MM.1S (cell line): ENCODE measurements at regions not wholly inside any gene's neighbourhood (a gene's known extent, or its start where the extent isn't known, plus 50 kb on each side); places are given as distances from the start of the nearest gene placed in this dataset.

ENCODE experiments used
- DNase-seq: peaks from one replicate; pipeline ENCODE4 v3.0.0-alpha.2; 2015
- H2AFZ ChIP-seq: fragments of 300-600 bp; sonication (generic); 2 replicates; pipeline ENCODE4 v1.6.0; 2016; ENCODE audit warnings: antibody characterized with exemption, low read length
- H3F3A ChIP-seq: fragments of 300-600 bp; sonication (generic); 2 replicates; pipeline ENCODE4 v1.6.1; 2016; ENCODE audit warnings: mild to moderate bottlenecking, antibody characterized with exemption, low read length, moderate library complexity, mixed read lengths; ENCODE audit not compliant: insufficient read depth
- H3K27ac ChIP-seq: fragments of 300-600 bp; sonication (generic); 2 replicates; pipeline ENCODE4 v1.5.1; 2016; ENCODE audit warnings: mild to moderate bottlenecking, low read length
- H3K27me3 ChIP-seq: fragments of 300-600 bp; sonication (generic); replicated peaks from 2 replicates; pipeline ENCODE4 v1.6.0; 2016; ENCODE audit warnings: low read length; ENCODE audit not compliant: insufficient read depth
- H3K36me3 ChIP-seq: fragments of 300-600 bp; sonication (generic); replicated peaks from 2 replicates; pipeline ENCODE4 v1.6.1; 2016; ENCODE audit warnings: mild to moderate bottlenecking, low read length, mixed read lengths; ENCODE audit not compliant: insufficient read depth
- H3K4me1 ChIP-seq: fragments of 300-600 bp; sonication (generic); 2 replicates; pipeline ENCODE4 v1.6.1; 2016; ENCODE audit warnings: low read length, mixed read lengths
- H3K4me2 ChIP-seq: fragments of 300-600 bp; sonication (generic); 2 replicates; pipeline ENCODE4 v1.6.0; 2016; ENCODE audit warnings: low read depth, low read length
- H3K4me3 ChIP-seq: fragments of 300-600 bp; sonication (generic); 2 replicates; pipeline ENCODE4 v1.5.1; 2016; ENCODE audit warnings: low read length, mixed read lengths
- H3K79me2 ChIP-seq: fragments of 300-600 bp; sonication (generic); 2 replicates; pipeline ENCODE4 v1.6.1; 2016; ENCODE audit warnings: mixed run types, low read length, mixed read lengths
- H3K9ac ChIP-seq: fragments of 300-600 bp; sonication (generic); 2 replicates; pipeline ENCODE4 v1.6.1; 2016; ENCODE audit warnings: low read length, mixed read lengths
- H3K9me2 ChIP-seq: fragments of 300-600 bp; sonication (generic); replicated peaks from 2 replicates; pipeline ENCODE4 v1.6.1; 2016; ENCODE audit warnings: mild to moderate bottlenecking, low read length, mixed read lengths; ENCODE audit not compliant: insufficient read depth
- H3K9me3 ChIP-seq: fragments of 300-600 bp; sonication (generic); replicated peaks from 2 replicates; pipeline ENCODE4 v1.6.1; 2016; ENCODE audit warnings: mild to moderate bottlenecking, low read length, mixed read lengths; ENCODE audit not compliant: insufficient read depth
- H4K20me1 ChIP-seq: fragments of 300-600 bp; sonication (generic); 2 replicates; pipeline ENCODE4 v1.6.1; 2016; ENCODE audit warnings: mild to moderate bottlenecking, low read length, moderate library complexity, mixed read lengths; ENCODE audit not compliant: insufficient read depth
- EZH2 ChIP-seq: fragments of 300-600 bp; sonication (generic); optimal IDR thresholded peaks from 2 replicates; pipeline ENCODE3; 2017; ENCODE audit warnings: low read depth, mild to moderate bottlenecking, antibody characterized with exemption, low read length, mixed read lengths
- EZH2phosphoT487 ChIP-seq: fragments of 300-600 bp; sonication (generic); IDR thresholded peaks from 2 replicates; pipeline ENCODE4 v1.6.1; 2018; ENCODE audit warnings: antibody characterized with exemption, low read length
- TF ChIP-seq, protein P1 (sequence below): fragments of 300-600 bp; sonication (generic); IDR thresholded peaks from 2 replicates; pipeline ENCODE4 v1.5.1; 2016; ENCODE audit warnings: antibody characterized with exemption, low read length, mixed read lengths

DNA sequence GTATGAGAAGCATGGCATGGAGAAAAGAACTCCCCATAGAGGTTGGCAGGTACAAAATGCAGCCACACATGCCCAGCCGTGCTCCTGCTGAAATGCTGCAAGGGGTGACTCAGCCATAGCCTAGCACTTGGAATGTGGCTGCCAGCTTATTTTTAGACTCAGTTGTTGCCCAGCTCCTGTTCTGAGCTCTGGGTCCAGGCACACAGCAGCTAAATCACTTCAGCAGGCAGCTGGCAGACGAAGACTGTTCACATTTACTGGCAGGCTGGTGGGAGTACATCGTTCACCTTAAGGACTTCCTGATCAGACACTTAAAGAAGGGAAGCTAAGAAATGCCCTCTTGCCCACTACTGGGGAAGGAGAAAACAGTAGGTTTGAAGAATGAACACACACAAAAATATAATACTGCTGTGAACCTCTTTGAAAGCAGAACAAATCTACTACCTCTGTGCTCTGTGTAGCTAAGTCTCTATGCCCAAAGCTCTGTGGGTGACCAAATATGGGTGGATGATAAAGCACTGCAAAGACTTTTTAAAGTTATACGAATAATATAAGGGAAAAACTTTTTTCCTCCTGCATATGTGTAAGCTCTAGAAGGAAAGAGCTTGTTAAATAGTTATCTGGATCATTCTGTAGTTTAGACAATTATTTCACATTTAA lies 146.1 kb downstream of the LNPK start:
- Histone ChIP-seq H2AFZ (no peak overlapping the region), H3K27ac (no peak overlapping the region), H4K20me1 (no peaks in the 10 kb centered on the region), H3K4me1 (no peaks in the 10 kb centered on the region), H3K9me3 (no peaks in the 10 kb centered on the region), H3K79me2 (no peaks in the 10 kb centered on the region), H3K27me3 (no peaks in the 10 kb centered on the region), H3K4me3 (no peak overlapping the region), H3K36me3 (no peaks in the 10 kb centered on the region), H3K9ac (no peak overlapping the region), H3K9me2 (no peaks in the 10 kb centered on the region), H3F3A (no peaks in the 10 kb centered on the region), H3K4me2 (no peak overlapping the region)
- TF ChIP-seq EZH2, result no peak
- TF ChIP-seq, protein P1, sequence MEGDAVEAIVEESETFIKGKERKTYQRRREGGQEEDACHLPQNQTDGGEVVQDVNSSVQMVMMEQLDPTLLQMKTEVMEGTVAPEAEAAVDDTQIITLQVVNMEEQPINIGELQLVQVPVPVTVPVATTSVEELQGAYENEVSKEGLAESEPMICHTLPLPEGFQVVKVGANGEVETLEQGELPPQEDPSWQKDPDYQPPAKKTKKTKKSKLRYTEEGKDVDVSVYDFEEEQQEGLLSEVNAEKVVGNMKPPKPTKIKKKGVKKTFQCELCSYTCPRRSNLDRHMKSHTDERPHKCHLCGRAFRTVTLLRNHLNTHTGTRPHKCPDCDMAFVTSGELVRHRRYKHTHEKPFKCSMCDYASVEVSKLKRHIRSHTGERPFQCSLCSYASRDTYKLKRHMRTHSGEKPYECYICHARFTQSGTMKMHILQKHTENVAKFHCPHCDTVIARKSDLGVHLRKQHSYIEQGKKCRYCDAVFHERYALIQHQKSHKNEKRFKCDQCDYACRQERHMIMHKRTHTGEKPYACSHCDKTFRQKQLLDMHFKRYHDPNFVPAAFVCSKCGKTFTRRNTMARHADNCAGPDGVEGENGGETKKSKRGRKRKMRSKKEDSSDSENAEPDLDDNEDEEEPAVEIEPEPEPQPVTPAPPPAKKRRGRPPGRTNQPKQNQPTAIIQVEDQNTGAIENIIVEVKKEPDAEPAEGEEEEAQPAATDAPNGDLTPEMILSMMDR, result no peak
- TF ChIP-seq EZH2phosphoT487, result no peak
- DNase-seq, result no peak

DNA sequence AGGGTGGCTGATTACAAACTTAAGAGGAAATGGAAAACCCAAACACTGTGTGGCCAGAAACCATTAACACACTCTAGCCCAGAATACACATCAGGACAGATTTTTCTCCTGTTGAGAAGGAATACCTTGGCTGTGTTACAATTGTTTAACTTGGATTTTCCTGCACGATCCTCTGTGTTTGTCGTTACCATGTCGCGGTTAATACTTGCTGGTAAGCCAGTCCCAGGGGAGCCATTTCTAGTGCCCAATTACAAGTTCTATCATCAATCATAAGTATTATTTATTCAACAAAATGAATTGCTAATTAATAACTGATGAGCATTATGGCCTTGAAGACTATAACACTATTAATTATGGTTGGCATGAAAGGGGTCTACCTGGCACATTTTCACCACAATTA lies 146.8 kb downstream of the LNPK start:
- H3K4me1 ChIP-seq, result no peaks in the 10 kb centered on the region
- DNase-seq, result no peak
- TF ChIP-seq EZH2phosphoT487, result no peak
- TF ChIP-seq EZH2, result no peak
- TF ChIP-seq, protein P1, result no peak
- H3K9ac ChIP-seq, result no peak overlapping the region
- no peaks in the 10 kb centered on the region for H3K27me3 ChIP-seq
- no peak overlapping the region for H2AFZ ChIP-seq
- H3K4me2 ChIP-seq, result no peak overlapping the region
- H3K9me2 ChIP-seq, result no peaks in the 10 kb centered on the region
- no peaks in the 10 kb centered on the region for H3F3A ChIP-seq
- no peaks in the 10 kb centered on the region for H4K20me1 ChIP-seq
- no peak overlapping the region for H3K4me3 ChIP-seq
- no peak overlapping the region for H3K27ac ChIP-seq
- no peaks in the 10 kb centered on the region for H3K9me3 ChIP-seq
- no peaks in the 10 kb centered on the region for H3K36me3 ChIP-seq
- no peaks in the 10 kb centered on the region for H3K79me2 ChIP-seq

DNA sequence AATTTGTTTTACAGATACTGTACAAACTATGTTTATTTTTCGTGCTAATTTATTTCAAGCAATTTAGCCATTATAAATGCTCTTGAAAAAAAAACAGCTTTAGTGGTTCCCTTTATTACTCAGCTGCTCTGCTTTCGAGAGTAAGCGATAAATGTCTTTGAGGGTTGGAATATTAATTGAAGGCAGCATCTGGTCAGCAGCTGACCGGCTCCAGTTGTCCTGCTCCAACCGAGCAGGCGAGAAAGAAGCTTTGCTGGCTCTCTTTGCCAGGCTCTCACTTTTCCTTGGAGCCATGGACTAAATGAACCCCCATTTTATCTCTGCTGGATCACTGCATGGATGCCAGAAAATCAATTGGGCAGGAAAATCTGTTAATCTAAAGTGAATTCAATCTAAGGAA lies 147.4 kb downstream of the LNPK start:
- H3K9ac ChIP-seq, result no peak overlapping the region
- no peak overlapping the region for H2AFZ ChIP-seq
- no peaks in the 10 kb centered on the region for H3K27me3 ChIP-seq

More for the DNA sequence above, 147.4 kb downstream of the LNPK start:
- Histone ChIP-seq H3K4me2 (no peak overlapping the region), H3K4me3 (no peak overlapping the region), H3K4me1 (no peaks in the 10 kb centered on the region), H3K79me2 (no peaks in the 10 kb centered on the region), H3K9me3 (no peaks in the 10 kb centered on the region), H3K27ac (no peak overlapping the region), H3K36me3 (no peaks in the 10 kb centered on the region; the same call in 1 of the 2 replicates), H3F3A (no peaks in the 10 kb centered on the region), H3K9me2 (no peaks in the 10 kb centered on the region), H4K20me1 (no peaks in the 10 kb centered on the region)
- no peak for TF ChIP-seq EZH2
- TF ChIP-seq, protein P1, result no peak
- TF ChIP-seq EZH2phosphoT487, result no peak
- no peak for DNase-seq
